Activated CD4-positive, alpha-beta memory T cell treated with anti-CD3 and anti-CD28 coated beads, Interleukin-2, amount 10 ng/mL, durations not matched to agents 7 days and 5 days (primary cell): ENCODE measurements at regions not wholly inside any gene's neighbourhood (a gene's known extent, or its start where the extent isn't known, plus 50 kb on each side); places are given as distances from the start of the nearest gene placed in this dataset.

Source experiments
- CTCF ChIA-PET: fragments of 350-600 bp; sonication (Branson Sonifier 250); formaldehyde crosslinking; loops from one replicate; lab custom pipeline; 2021; ENCODE audit warnings: antibody characterized with exemption, inconsistent platforms; lab: Charles Lee
- POLR2A ChIA-PET: fragments of 350-600 bp; sonication (Branson Sonifier 250); formaldehyde crosslinking; loops from one replicate; lab custom pipeline; 2021; ENCODE audit warnings: antibody characterized with exemption; lab: Charles Lee
- DNase-seq: peaks from one replicate; pipeline ENCODE4 v3.0.0-alpha.2; 2020
- H3K27ac Mint-ChIP-seq: one replicate; pipeline ENCODE4 v1.8.0; 2021; ENCODE audit warnings: mild to moderate bottlenecking, mixed read lengths
- H3K27me3 Mint-ChIP-seq: one replicate; pipeline ENCODE4 v1.8.0; 2021; ENCODE audit warnings: mixed read lengths
- H3K36me3 Mint-ChIP-seq: one replicate; pipeline ENCODE4 v1.8.0; 2021; ENCODE audit warnings: low read depth, mixed read lengths
- H3K4me1 Mint-ChIP-seq: one replicate; pipeline ENCODE4 v1.8.0; 2021; ENCODE audit warnings: mixed read lengths
- H3K4me3 Mint-ChIP-seq: one replicate; pipeline ENCODE4 v1.8.0; 2021; ENCODE audit warnings: mild to moderate bottlenecking, mixed read lengths
- H3K9me3 Mint-ChIP-seq: one replicate; pipeline ENCODE4 v1.8.0; 2021; ENCODE audit warnings: mixed read lengths

DNA sequence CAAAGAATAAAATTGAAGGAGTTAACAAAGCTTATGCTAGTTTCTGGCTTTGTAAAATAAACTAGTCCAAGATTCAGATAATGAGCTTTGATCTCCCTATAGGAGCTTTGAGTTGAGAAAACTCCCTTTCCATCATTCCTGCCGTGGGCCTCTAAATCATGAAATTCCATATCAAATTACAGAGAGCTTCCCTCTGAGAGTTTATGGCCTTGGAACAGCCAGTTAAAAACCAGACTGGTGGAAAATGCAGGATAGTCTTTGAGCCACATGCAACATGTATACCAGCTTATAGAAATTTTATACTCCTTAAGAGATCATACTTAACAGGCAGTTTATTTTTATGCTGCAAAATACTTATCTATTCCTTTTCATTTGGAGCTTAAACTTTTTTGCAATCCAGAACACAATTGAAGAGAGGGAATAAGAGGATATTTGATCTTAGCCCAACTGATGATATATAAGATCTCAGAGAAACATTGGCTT, 175.8 kb upstream of the ATP2B1 start:
- no peaks in the 10 kb centered on the region for H3K27me3 Mint-ChIP-seq
- H3K36me3 Mint-ChIP-seq: peaks cover 10% of the 10 kb centered on the region
- no peak for DNase-seq
- H3K27ac Mint-ChIP-seq: no peak overlapping the region
- POLR2A ChIA-PET: interaction anchor here (1.5 to 3.6 kb wide), 2 partner anchors 21 to 175 kb away, joined by 10 to 13 read pairs; partner anchors contain the start of gene ATP2B1
- CTCF ChIA-PET: interaction anchor here (0.6 to 0.7 kb wide), 2 partner anchors 29 kb away, joined by 3 to 4 read pairs; no protein-coding TSS in a partner anchor
- no peak overlapping the region for H3K4me3 Mint-ChIP-seq
- H3K9me3 Mint-ChIP-seq: peaks cover 5% of the 10 kb centered on the region
- H3K4me1 Mint-ChIP-seq: peaks cover 25% of the 10 kb centered on the region

DNA sequence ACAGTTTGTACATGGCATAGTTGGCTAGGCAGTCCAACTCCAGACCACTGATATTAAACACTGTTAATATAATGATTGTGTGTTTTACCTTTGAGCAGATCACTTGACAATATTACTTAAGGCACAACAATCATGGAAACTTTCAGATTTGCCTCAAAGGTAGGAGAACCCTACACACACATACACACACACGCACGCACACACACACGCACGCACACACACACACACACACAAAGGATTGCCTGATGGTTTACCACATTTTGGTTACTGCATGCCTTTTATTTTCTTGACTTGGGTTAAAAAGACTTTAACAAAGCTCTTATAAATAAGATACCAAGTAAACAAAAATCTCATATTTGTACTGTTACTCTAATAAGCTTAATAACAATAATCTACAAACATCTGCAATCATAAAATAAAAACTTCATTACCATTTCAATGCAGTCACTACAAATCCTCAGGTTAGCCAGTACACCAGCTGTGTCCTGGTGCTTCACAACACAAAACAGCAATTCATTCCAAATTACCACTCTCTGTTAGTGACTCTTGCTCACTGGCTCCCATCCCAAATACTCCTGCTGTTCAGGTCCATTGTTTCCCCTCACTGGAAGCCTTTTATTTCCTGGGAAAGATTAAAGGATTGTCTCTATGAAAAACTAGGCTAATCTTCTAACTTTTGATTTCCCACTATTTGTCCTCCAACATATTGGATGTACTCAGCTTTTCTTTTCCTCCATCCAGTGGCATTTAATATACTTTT, 175.2 kb upstream of the ATP2B1 start:
- Mint-ChIP-seq H3K4me3 (no peak overlapping the region), H3K27ac (no peak overlapping the region), H3K27me3 (no peaks in the 10 kb centered on the region), H3K9me3 (peaks cover 5% of the 10 kb centered on the region), H3K36me3 (peaks cover 10% of the 10 kb centered on the region), H3K4me1 (peaks cover 31% of the 10 kb centered on the region)
- POLR2A ChIA-PET: interaction anchor here (1.5 to 3.6 kb wide), 2 partner anchors 20 to 175 kb away, joined by 10 to 13 read pairs; partner anchors contain the start of gene ATP2B1
- CTCF ChIA-PET: interaction anchor here (0.6 to 0.7 kb wide), 2 partner anchors 28 to 29 kb away, joined by 3 to 4 read pairs; no protein-coding TSS in a partner anchor
- DNase-seq: no peak

DNA sequence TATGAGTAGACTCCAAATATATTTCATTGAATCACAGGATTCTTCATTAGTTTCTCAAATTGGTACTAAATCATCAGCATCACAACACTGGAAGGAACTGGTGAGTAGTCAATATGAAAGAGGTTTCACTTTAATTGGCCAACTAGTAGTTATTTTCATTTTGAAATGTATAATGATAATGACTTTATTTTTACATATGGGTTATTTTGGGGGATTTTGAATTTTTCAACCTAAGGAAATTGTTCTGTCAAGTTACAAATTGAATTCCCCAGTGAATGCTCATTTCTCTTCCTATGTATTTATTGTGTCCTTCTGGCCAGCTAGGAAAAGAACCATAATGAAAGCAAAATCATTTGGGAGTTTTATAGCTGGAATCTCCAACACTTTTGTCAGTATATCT, 174.2 kb upstream of the ATP2B1 start:
- POLR2A ChIA-PET: interaction anchor here (0.8 to 3.6 kb wide), 3 partner anchors 19 to 174 kb away, joined by 3 to 13 read pairs (median 4); partner anchors contain the start of gene ATP2B1
- Mint-ChIP-seq H3K9me3 (peaks cover 5% of the 10 kb centered on the region), H3K4me3 (no peak overlapping the region), H3K4me1 (peaks cover 37% of the 10 kb centered on the region), H3K27ac (no peak overlapping the region), H3K36me3 (peaks cover 10% of the 10 kb centered on the region), H3K27me3 (no peaks in the 10 kb centered on the region)
- CTCF ChIA-PET: no interaction called here
- no peak for DNase-seq

DNA sequence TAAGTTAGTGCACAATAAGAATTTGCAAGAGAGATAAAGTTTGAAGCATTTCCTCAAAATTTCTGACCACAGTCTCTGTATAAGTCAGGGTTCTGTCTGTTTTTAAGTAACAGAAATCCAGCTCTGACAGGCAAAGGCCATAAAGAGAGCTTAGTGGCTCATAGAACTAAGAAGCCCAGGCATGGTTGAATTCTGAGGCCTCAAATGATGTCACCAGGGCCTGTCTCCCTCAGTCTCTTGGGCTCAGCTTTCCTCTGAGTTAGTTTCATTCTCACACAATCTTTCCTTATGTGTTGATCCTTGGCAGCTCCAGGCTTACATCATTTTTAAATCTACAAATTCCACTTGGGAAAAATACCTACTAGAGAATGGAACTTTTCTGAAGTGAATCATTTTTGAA, 173.4 kb upstream of the ATP2B1 start:
- Mint-ChIP-seq H3K9me3 (peaks cover 5% of the 10 kb centered on the region), H3K4me1 (peaks cover 37% of the 10 kb centered on the region), H3K36me3 (peaks cover 10% of the 10 kb centered on the region), H3K27ac (peak overlapping the region; percentile 88), H3K27me3 (no peaks in the 10 kb centered on the region), H3K4me3 (no peak overlapping the region)
- CTCF ChIA-PET: no interaction called here
- DNase-seq: no peak
- POLR2A ChIA-PET: interaction anchor here (0.8 to 3.6 kb wide), 3 partner anchors 18 to 173 kb away, joined by 3 to 13 read pairs (median 4); partner anchors contain the start of gene ATP2B1

DNA sequence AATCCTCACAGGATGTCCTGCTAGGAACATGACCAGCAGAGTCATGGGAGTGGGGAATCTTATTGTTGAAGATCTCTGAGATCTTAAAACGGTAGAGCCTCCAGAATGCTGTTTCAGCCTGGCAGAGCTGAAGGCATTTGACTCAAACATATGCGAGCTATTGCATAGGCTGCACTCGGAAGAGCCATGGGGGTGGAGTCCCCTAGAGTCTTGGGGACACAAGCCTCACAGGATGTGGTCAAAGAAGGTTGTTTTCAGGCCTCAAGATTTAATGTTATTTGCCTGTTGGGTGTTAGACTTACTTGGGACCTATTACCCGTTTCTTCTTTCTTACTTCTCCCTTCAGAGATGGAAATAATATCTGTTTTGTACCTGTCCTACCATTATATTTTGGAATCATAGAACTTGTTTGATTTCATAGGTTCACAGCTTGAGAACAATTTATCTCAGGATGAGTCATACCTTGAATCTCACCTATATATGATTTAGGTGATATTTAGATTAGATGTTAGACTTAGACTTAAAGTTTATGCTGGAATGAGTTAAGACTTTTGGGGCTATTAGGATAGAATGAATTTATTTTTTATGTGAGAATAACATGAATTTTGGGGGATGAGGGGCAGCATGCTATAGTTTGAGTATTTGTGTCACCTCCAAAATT, 172.2 kb upstream of the ATP2B1 start:
- DNase-seq: peak; percentile 70
- CTCF ChIA-PET: interaction anchor here (1.6 kb wide), 1 partner anchor 17 kb away, joined by 8 read pairs; no protein-coding TSS in a partner anchor
- Mint-ChIP-seq H3K9me3 (peaks cover 5% of the 10 kb centered on the region), H3K27ac (peak overlapping the region; percentile 88), H3K4me3 (peak overlapping the region; percentile 29), H3K4me1 (peaks cover 37% of the 10 kb centered on the region), H3K36me3 (peaks cover 10% of the 10 kb centered on the region), H3K27me3 (no peaks in the 10 kb centered on the region)
- POLR2A ChIA-PET: interaction anchor here (0.9 to 3.0 kb wide), 3 partner anchors 18 to 172 kb away, joined by 3 to 27 read pairs (median 13); partner anchors contain the start of gene ATP2B1

DNA sequence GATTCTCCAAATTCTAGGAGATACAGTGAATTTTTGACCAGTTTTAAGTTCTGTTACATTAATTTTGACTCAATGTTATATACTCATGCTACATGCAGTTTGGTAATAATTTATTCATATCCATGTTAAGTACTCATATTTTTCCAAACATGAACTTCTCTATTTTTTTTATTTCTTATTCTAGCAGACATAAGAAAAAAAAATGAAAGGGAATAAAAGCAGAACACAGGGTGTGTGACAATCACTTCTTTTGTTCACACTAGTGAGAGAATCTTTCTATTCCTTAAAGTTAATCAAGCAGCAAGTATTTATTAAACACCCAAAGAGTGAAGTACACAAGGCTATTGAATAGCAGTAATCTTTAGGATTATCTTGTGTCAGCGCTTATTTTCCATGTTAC, 171.1 kb upstream of the ATP2B1 start:
- Mint-ChIP-seq H3K27me3 (no peaks in the 10 kb centered on the region), H3K27ac (no peak overlapping the region), H3K4me3 (no peak overlapping the region), H3K9me3 (peaks cover 5% of the 10 kb centered on the region), H3K36me3 (peaks cover 10% of the 10 kb centered on the region), H3K4me1 (peaks cover 37% of the 10 kb centered on the region)
- CTCF ChIA-PET: interaction anchor here (1.6 kb wide), 1 partner anchor 16 kb away, joined by 8 read pairs; no protein-coding TSS in a partner anchor
- no peak for DNase-seq
- POLR2A ChIA-PET: interaction anchor here (0.7 to 3.0 kb wide), 3 partner anchors 17 to 171 kb away, joined by 3 to 27 read pairs (median 13); partner anchors contain the start of gene ATP2B1

DNA sequence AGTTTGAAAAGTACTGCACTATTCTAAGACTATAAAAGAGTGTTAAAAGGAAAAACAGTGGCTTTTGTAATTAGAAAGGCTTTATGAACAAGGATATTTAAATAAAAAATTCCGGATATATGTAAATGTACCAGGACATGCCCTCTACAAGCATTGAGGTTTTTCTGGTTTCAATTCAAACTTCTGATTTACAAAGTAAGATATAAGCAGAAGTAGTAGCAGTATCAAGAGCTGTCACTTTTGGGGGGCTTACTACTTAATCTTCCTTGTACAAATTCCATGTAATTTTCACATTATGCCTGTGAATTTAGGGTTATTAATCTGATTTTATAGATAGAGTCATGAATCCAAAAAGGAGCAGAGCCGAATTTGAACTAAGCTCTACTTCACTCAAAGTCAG, 170.3 kb upstream of the ATP2B1 start:
- Mint-ChIP-seq H3K4me3 (no peak overlapping the region), H3K27me3 (no peaks in the 10 kb centered on the region), H3K9me3 (peaks cover 5% of the 10 kb centered on the region), H3K27ac (no peak overlapping the region), H3K4me1 (peaks cover 37% of the 10 kb centered on the region), H3K36me3 (peaks cover 10% of the 10 kb centered on the region)
- POLR2A ChIA-PET: interaction anchor here (3.0 kb wide), 1 partner anchor 16 kb away, joined by 27 read pairs; no protein-coding TSS in a partner anchor
- DNase-seq: no peak
- CTCF ChIA-PET: no interaction called here

DNA sequence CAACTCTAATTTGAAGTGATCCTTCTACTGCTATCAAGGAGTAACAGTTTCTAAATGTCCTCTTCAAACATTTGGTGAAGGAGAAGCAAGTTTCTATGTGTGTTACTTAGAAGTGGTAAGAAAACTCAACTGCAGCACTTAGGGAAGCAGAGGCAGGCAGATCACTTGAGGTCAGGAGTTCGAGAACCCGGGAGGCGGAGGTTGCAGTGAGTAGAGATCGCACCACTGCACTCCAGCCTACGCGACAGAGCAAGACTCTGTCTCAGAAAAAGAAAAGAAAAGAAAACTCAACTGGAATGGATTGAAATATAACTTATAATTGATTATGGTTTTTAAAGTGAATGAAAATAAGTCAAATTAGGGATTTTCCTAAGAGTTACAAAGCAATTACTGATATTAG, 169.7 kb upstream of the ATP2B1 start:
- H3K27ac Mint-ChIP-seq: no peak overlapping the region
- ChIA-PET POLR2A (no interaction called here), CTCF (no interaction called here)
- peaks cover 37% of the 10 kb centered on the region for H3K4me1 Mint-ChIP-seq
- no peaks in the 10 kb centered on the region for H3K27me3 Mint-ChIP-seq
- peaks cover 5% of the 10 kb centered on the region for H3K9me3 Mint-ChIP-seq
- H3K36me3 Mint-ChIP-seq: peaks cover 10% of the 10 kb centered on the region
- DNase-seq: no peak
- no peak overlapping the region for H3K4me3 Mint-ChIP-seq

DNA sequence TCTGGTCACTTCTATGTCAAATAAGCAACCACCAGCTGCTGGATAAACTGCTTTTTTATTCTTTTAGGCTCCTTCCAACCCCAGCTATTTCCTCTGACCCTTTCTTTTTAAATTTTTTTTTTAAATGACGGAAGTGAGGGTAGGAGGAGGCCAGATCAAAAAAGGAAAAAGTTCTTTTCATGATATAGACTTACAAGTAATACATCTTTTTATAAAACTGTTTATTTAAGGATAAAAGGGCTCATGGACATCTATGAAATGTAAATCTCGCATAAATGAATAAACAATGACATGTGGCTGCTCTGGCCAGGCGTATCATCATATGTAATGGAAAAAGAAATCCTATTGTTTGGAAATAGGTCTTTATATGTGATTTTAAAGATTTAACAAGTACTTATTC, 169.0 kb upstream of the ATP2B1 start:
- no peak for DNase-seq
- Mint-ChIP-seq H3K27me3 (no peaks in the 10 kb centered on the region), H3K9me3 (peaks cover 5% of the 10 kb centered on the region), H3K36me3 (peaks cover 10% of the 10 kb centered on the region), H3K4me1 (peaks cover 37% of the 10 kb centered on the region), H3K27ac (no peak overlapping the region), H3K4me3 (no peak overlapping the region)
- POLR2A ChIA-PET: no interaction called here
- CTCF ChIA-PET: no interaction called here

DNA sequence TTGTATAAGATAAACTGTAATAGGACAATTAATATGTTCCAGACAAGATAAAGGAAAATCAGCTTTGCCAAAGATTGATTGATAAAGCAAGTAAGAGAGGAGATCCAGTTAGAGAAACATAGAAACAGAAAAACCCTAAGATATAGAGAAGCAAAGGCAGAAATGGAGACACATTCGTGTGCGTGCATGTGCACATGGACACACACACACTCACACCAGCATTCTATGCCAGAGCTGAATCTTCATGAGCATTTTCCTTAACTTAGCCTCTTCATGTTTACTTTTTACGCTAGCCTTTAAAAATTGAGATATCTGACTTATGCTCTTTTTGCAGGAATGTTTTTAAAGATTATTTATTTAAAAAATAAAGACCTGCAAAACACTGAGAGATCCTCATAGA, 168.5 kb upstream of the ATP2B1 start:
- no peak for DNase-seq
- ChIA-PET CTCF (no interaction called here), POLR2A (no interaction called here)

DNA sequence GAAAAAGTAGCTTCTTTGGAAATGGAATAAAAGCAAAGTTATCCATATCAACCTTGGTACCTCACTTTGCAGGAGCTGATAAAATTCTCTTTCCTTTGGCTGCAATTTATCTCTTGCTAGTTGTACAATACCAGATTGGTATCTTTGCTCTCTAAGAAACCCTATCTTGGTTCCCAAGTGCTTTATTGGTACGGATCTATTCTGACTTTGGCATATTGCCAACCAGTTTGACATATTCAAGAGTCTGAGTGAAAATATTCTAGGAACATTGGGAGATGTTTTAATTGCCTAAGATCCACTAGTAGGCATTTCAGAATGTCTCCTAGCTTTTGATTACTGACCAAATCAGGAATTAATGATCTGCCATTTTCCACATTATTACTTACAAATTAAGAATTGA, 167.2 kb upstream of the ATP2B1 start:
- Mint-ChIP-seq H3K4me3 (no peak overlapping the region), H3K27ac (no peak overlapping the region), H3K9me3 (peaks cover 5% of the 10 kb centered on the region), H3K36me3 (no peaks in the 10 kb centered on the region), H3K4me1 (peaks cover 20% of the 10 kb centered on the region), H3K27me3 (no peaks in the 10 kb centered on the region)
- CTCF ChIA-PET: no interaction called here
- POLR2A ChIA-PET: no interaction called here
- DNase-seq: no peak

More for the DNA sequence above, 168.5 kb upstream of the ATP2B1 start:
- Mint-ChIP-seq H3K4me1 (peaks cover 34% of the 10 kb centered on the region), H3K27ac (no peak overlapping the region), H3K4me3 (no peak overlapping the region), H3K9me3 (peaks cover 5% of the 10 kb centered on the region), H3K36me3 (peaks cover 10% of the 10 kb centered on the region), H3K27me3 (no peaks in the 10 kb centered on the region)

DNA sequence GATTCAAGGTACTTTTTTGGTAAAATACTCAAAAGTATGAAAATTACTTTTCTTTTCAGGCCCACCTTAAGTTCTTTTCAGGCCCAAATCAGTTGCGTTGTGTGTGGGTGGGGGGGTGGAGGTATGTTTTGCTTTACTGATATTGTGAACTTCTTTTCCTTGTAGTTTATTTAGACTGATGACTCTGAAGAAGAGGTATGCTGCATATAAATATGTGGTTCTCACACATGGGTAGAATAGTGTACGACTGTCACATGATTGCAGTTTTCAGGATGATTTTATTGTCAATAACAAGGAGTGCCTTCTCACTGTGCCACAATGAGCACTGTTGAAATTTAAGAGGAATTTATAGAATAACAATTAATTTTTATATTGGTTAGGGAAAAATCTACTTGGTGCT, 166.6 kb upstream of the ATP2B1 start:
- Mint-ChIP-seq H3K4me1 (peaks cover 15% of the 10 kb centered on the region), H3K4me3 (no peak overlapping the region), H3K9me3 (peaks cover 7% of the 10 kb centered on the region), H3K36me3 (peaks cover 3% of the 10 kb centered on the region), H3K27me3 (no peaks in the 10 kb centered on the region), H3K27ac (no peak overlapping the region)
- no peak for DNase-seq
- ChIA-PET CTCF (no interaction called here), POLR2A (no interaction called here)

DNA sequence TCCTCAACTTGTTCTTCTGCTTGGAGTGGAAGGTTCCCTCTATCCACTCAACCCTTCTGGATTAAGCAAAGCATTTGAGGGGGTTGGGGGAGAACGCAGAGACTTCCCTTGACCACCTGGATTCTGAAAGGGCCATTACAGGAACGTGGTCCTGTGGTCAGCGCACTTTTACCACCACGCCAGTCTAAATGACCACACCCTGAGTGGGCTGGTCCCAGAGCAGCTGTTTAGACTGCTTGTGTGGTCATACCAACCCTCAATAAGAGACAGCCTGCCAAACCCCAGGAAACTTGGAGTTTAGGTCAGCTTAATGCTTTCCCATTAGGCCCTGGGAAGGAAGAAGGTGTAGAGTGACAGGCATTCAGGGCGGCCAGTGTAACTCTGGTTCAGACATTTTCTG, 165.5 kb upstream of the ATP2B1 start:
- H3K4me1 Mint-ChIP-seq: peaks cover 8% of the 10 kb centered on the region
- no peak overlapping the region for H3K4me3 Mint-ChIP-seq
- H3K27ac Mint-ChIP-seq: no peak overlapping the region
- POLR2A ChIA-PET: no interaction called here
- CTCF ChIA-PET: no interaction called here
- DNase-seq: no peak
- H3K27me3 Mint-ChIP-seq: no peaks in the 10 kb centered on the region
- peaks cover 5% of the 10 kb centered on the region for H3K36me3 Mint-ChIP-seq
- peaks cover 12% of the 10 kb centered on the region for H3K9me3 Mint-ChIP-seq
